ENCODE measurements at regions not wholly inside any gene's neighbourhood (a gene's known extent, or its start where the extent isn't known, plus 50 kb on each side); places are given as distances from the start of the nearest gene placed in this dataset.
"Not testable (repeated sequence)": the region's sequence is repeated elsewhere in the genome, so short reads cannot be mapped to it uniquely, and the experiment has no call there.

GRCh38 chr5:42874621-42875198, 63.0 kb upstream of the SELENOP start:
- Mint-ChIP-seq H3K36me3 (ENCODE audit: low read depth) (no peaks in the 10 kb centered on the region), H3K9me3 (ENCODE audit: low read depth) (peaks cover 2% of the 10 kb centered on the region), H3K27ac (ENCODE audit: unreplicated experiment) (no peak overlapping the region), H3K4me1 (ENCODE audit: low read depth) (peaks cover 3% of the 10 kb centered on the region), H3K4me3 (ENCODE audit: unreplicated experiment) (no peak overlapping the region), H3K27me3 (ENCODE audit: low read depth) (peaks cover 23% of the 10 kb centered on the region)
- TF ChIP-seq, protein P1, sequence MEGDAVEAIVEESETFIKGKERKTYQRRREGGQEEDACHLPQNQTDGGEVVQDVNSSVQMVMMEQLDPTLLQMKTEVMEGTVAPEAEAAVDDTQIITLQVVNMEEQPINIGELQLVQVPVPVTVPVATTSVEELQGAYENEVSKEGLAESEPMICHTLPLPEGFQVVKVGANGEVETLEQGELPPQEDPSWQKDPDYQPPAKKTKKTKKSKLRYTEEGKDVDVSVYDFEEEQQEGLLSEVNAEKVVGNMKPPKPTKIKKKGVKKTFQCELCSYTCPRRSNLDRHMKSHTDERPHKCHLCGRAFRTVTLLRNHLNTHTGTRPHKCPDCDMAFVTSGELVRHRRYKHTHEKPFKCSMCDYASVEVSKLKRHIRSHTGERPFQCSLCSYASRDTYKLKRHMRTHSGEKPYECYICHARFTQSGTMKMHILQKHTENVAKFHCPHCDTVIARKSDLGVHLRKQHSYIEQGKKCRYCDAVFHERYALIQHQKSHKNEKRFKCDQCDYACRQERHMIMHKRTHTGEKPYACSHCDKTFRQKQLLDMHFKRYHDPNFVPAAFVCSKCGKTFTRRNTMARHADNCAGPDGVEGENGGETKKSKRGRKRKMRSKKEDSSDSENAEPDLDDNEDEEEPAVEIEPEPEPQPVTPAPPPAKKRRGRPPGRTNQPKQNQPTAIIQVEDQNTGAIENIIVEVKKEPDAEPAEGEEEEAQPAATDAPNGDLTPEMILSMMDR (IDR thresholded peaks at IDR 0.05): no peak
- no peak for DNase-seq (ENCODE audit: low spot score)

- H3K36me3 Mint-ChIP-seq (ENCODE audit: low read depth): no peaks in the 10 kb centered on the region
These were observed 61.2 kb upstream of the SELENOP start for GRCh38 chr5:42872865-42873264.

DNA sequence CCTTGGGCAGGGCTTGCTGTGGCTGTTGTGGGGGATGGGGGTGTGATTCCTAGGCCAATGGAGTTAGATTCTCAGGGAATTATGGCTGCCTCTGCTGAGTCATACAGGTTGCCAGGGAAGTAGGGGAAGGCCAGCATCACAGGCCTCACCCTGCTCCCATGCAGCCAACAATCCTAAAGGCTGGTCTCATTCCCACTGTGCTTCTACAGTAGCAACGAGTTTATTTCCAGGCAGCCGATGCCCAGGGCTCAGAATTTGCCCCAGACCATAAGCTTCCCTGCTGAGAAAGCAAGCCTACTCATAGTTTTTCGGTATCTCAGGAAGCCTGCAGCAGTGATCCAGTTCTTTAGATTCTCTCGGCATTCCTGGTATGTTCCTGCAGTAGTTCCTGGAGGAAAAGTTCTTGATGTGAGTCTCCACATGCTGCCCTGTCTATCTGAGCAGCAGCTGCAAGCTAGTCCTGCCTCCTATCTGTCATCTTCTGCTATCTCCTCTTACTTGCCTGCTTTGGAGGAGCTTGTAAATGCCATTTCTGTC, 59.3 kb upstream of the SELENOP start:
- no peak for DNase-seq (ENCODE audit: low spot score)
- H3K27ac Mint-ChIP-seq (ENCODE audit: unreplicated experiment): no peak overlapping the region
- no peak overlapping the region for H3K4me3 Mint-ChIP-seq (ENCODE audit: unreplicated experiment)
- TF ChIP-seq, protein P1 (IDR thresholded peaks at IDR 0.05): no peak
- H3K36me3 Mint-ChIP-seq (ENCODE audit: low read depth): peaks cover 1% of the 10 kb centered on the region
- no peaks in the 10 kb centered on the region for H3K4me1 Mint-ChIP-seq (ENCODE audit: low read depth)
- H3K9me3 Mint-ChIP-seq (ENCODE audit: low read depth): peaks cover 21% of the 10 kb centered on the region
- peaks cover 27% of the 10 kb centered on the region for H3K27me3 Mint-ChIP-seq (ENCODE audit: low read depth)

More at GRCh38 chr5:42872865-42873264, 61.2 kb upstream of the SELENOP start:
- no peak for DNase-seq (ENCODE audit: low spot score)
- Mint-ChIP-seq H3K4me1 (ENCODE audit: low read depth) (no peaks in the 10 kb centered on the region), H3K27me3 (ENCODE audit: low read depth) (peaks cover 24% of the 10 kb centered on the region), H3K9me3 (ENCODE audit: low read depth) (peaks cover 14% of the 10 kb centered on the region), H3K27ac (ENCODE audit: unreplicated experiment) (no peak overlapping the region), H3K4me3 (ENCODE audit: unreplicated experiment) (no peak overlapping the region)
- TF ChIP-seq, protein P1 (IDR thresholded peaks at IDR 0.05): no peak

DNA sequence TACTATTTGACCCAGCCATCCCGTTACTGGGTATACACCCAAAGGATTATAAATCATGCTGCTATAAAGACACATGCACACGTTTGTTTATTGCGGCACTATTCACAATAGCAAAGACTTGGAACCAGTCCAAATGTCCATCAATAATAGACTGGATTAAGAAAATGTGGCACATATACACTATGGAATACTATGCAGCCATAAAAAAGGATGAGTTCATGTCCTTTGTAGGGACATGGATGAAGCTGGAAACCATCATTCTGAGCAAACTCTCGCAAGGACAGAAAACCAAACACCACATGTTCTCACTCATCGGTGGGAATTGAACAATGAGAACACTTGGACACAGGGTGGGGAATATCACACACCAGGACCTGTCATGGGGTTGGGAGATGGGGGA, 56.7 kb upstream of the SELENOP start:
- Mint-ChIP-seq H3K27me3 (ENCODE audit: low read depth) (peaks cover 28% of the 10 kb centered on the region), H3K9me3 (ENCODE audit: low read depth) (peaks cover 34% of the 10 kb centered on the region)
- not testable (repeated sequence) for H3K36me3 Mint-ChIP-seq (ENCODE audit: low read depth); H3K4me1 Mint-ChIP-seq (ENCODE audit: low read depth); DNase-seq (ENCODE audit: low spot score); H3K27ac Mint-ChIP-seq (ENCODE audit: unreplicated experiment); H3K4me3 Mint-ChIP-seq (ENCODE audit: unreplicated experiment)

DNA sequence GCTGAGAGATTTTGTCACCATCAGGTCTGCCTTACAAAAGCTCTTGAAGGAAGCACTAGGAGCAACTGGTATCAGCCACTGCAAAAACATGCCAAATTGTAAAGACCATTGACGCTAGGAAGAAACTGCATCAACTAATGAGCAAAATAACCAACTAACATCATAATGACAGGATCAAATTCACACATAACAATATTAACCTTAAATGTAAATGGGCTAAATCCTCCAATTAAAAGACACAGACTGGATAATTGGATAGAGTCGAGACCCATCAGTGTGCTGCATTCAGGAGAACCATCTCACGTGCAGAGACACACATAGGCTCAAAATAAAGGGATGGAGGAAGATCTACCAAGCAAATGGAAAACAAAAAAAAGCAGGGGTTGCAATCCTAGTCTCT, 53.1 kb upstream of the SELENOP start:
- H3K27ac Mint-ChIP-seq (ENCODE audit: unreplicated experiment); H3K4me3 Mint-ChIP-seq (ENCODE audit: unreplicated experiment); H3K36me3 Mint-ChIP-seq (ENCODE audit: low read depth); H3K4me1 Mint-ChIP-seq (ENCODE audit: low read depth); DNase-seq (ENCODE audit: low spot score): not testable (repeated sequence)
- Mint-ChIP-seq H3K27me3 (ENCODE audit: low read depth) (peaks cover 36% of the 10 kb centered on the region), H3K9me3 (ENCODE audit: low read depth) (peaks cover 43% of the 10 kb centered on the region)
